ENCODE measurements at regions not wholly inside any gene's neighbourhood (a gene's known extent, or its start where the extent isn't known, plus 50 kb on each side); places are given as distances from the start of the nearest gene placed in this dataset.
"Not testable (repeated sequence)": the region's sequence is repeated elsewhere in the genome, so short reads cannot be mapped to it uniquely, and the experiment has no call there.

DNA sequence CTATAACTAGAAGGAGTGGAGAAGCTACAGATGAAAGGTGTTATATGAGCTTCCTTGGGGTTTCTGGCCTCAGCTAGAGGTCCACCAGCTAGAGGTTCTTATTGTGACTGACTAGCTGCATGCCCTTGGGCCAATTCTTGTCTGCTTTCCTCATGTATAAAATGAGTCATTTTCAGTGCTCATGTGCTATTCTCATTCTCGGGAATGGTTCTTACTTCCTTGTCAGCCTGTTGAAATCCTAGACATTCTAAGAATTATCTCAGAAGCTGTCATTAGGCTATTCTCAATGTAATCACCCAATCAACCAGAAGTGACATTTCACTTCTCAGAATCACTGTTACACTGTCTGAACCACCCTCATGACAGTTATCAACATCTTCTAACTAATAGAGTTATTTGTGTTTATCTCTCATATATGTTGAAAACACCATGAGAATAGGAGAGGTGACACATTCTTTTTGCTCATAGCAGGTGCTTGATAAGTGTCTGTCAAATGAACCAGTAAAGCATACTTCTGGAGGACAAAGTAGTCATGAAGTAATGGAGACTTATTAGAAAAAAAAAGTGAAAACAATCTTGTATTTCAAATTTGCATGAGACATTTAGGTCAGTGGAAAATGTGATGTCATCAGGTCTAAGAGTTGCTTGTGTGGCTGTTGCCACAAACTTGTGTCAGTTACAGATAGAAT, 122.8 kb upstream of the IVNS1ABP start:
- DNase-seq (ENCODE audit: low spot score) = no peak

DNA sequence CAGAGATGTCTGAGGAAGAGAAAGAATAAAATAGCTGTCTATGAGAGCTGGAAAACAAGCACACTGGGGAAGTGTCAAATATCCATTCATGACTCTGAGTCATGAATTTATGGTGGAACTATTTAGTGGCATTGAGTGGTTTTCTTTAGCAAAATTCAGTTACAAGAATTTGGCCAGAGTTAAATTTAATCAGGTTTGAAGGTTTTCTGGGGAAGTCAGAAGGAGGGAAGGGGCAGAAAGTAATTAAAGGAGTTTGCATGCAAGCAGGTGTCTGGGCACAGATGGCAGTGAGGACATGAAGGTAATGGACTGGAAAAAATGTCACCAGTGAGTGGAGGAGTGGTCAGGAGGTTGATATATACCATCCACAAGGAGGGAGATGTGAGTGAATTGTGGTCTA, 121.9 kb upstream of the IVNS1ABP start:
- DNase-seq (ENCODE audit: low spot score) = no peak

DNA sequence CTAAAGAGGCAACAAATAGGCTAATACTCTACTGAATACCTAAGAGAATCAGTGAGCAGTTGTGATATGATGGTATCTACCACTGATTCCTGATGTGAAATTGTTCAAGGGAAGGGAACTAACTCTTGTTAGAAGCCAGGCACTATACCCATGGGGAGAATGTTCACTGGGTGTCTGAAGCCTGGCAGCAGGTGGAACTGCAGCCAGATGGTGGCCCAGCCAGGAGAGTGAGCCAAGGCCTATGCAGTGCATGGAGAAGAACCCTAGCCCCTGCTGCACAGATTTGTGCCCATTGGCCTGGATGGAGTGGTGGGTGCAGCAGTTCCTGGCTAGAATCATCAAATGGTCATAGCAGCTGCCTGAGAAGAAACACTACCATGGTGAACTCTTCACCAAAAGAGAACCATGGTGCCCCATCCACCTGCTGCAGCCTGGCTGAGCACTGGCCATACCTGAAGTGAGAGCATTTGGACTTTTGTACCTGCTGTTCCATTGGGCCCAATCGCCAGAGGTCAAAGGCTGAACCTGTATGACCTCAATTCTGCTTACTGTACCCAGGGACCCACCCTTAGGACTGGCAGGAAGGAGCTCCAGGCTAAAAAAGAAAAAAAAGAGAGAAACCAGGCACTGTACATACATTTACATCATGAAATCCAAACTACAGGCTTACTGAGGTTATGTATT, 118.8 kb upstream of the IVNS1ABP start:
- no peak for DNase-seq (ENCODE audit: low spot score)

DNA sequence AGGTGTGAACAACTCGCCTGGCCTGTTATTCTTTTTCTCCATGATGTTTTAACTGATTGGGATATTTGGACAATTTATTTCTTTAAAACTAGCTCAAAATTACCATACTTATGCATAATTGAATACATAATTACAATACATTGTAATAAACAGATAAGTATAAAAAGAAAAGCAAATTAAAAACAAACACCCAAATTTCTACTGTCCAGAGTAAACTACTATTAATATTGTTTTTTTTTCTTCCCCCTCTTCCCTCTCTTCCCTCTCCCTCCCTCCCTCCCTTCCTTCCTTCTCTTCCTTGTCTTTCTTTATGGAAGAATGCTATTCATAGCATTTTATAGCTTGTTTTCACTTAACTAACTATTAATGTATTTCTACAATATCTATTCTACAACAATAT, 117.7 kb upstream of the IVNS1ABP start:
- DNase-seq (ENCODE audit: low spot score) = no peak

DNA sequence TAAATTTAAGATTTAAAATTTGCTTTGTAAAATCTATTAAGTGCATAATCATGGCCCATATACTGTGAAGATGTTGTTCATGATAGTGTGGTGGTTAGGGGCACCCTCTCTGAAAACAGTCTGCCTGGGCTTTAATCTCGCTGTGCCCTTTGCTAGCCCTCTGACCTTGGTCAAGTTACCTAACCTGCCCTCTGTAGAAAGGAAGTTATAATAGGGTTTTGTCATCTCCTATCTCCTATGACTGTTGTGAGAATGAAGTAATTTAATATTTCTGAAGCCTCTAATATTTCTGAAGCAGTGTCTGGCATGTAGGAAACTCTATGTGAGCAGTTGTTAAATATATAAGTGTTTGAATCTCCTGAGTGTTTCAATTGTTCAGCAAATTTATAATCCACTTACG, 116.6 kb upstream of the IVNS1ABP start:
- no peak for DNase-seq (ENCODE audit: low spot score)

DNA sequence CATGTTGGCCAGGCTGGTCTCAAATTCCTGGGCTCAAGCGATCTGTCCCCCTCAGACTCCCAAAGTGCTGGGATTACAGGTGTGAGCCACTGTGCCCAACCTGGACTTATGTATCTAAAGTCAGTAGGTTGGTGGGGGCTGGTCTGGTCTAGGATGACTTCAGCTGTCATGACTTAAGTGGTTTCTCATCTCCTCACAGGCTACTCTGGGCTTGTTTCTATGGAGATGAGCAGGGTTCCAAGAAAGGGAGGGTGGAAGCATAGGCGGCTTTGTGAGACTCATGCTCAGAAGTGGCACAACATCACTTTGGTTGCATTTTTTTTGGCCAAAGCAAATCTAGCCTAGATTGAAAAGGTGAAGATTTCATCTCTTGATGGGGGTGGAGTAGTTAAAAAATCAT, 115.9 kb upstream of the IVNS1ABP start:
- DNase-seq (ENCODE audit: low spot score) = no peak

DNA sequence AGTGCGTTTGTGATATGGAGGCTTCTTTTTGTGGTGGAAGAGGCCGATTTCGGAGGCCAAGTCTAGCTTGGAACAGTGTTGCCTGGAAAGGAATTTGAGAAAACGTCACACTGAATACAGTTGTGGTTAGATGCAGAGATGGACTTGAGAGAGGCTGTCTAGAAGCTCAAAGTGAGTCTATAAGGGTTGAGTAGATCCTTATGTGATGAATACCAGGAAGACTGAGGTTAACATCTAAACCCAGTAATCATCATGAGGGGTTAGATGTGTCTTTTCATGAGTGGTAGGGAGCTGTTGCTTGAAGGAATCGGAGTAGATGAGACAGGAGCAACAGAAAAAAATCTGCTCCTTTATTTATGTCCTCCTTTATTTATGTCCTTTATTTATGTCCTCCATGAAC, 114.6 kb upstream of the IVNS1ABP start:
- no peak for DNase-seq (ENCODE audit: low spot score)

DNA sequence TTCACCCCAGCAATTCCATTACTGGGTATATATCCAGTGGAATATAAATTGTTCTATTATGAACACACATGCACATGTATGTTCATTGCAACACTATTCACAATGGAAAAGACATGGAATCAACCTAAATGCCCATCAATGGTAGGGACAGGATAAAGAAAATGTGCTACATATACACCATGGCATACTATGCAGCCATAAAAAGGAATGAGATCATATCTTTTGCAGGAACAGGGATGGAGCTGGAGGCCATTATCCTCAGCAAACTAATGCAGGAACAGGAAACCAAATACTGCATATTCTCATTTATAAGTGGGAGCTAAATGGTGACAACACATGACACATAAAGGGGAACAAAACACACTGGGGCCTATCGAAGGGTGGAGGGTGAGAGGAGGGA, 112.6 kb upstream of the IVNS1ABP start:
- DNase-seq (ENCODE audit: low spot score) = not testable (repeated sequence)

DNA sequence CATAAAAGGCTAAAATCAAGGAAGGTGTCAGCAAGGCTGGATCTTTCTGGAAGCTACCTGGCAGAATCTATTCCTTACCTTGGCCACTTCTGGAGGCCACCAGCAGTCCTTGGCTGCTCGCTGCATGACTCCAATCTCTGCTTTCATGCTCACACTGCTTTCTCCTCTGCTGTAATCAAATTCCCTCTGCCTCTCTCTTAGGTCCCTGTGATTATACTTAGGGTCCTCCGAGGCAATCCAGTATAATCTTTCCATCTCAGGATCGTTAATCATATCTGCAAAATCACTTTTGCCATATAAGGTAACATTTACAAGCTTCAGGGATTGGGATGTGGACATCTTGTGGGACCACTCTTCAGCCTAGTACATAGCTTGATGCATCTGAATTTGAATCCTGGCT, 110.7 kb upstream of the IVNS1ABP start:
- peak; percentile 56 for DNase-seq (ENCODE audit: low spot score)

DNA sequence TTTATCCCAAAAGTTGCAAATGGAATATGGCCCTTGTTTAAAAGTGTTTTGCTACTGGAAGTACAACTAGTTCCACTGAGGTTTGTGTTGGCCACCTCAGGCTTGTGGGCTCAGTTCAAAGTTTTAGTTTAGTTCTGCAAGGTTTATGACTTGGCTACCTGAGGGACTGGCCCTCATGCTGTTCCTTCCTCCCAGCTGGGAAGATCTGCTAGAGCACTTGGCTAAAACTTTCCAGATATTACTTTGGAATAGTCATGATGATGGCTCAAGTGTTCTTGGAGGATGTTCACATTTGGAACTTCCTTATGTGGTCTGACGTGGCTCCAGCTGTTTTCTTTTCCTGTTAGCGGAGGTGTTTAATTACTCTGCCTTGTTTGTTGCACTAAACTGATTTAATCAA, 110.2 kb upstream of the IVNS1ABP start:
- no peak for DNase-seq (ENCODE audit: low spot score)

DNA sequence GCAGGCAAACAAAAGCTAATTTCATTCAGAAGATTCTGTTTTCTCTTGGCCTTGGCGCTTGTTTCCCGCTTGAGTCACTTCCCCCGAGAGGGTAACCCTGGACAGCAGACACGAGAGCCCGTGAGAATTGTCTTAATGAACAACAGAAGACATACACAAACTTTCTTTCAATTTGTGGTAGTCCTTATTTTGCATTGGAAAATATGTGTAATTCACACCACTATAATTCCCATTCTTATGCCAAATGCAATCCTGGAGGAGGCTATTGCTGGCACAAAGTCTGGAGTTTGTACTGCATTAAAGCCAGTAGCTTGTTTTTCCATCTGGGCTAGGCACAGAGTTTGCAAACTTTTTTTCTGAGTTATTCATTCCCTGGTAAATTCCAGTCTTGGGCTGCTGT, 109.8 kb upstream of the IVNS1ABP start:
- no peak for DNase-seq (ENCODE audit: low spot score)

DNA sequence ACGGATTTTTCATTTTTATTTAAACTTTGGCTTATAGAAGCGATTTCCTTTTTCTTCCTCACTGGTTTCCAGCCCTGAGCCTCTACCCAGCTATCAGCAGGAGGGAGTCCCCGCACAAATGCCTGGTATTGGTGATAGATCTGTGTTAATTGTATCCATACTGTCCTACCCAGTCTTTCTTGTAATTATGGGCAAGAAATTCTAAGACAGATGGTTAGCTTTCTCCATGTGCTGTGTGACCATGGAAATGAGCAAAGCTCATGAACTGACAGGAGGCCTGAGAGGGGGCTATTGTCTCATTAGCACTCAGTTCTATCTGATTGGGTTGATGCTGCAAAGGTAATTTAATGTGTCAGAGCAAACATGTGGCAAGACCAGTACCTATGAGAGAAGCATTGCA, 108.1 kb upstream of the IVNS1ABP start:
- DNase-seq (ENCODE audit: low spot score) = no peak

DNA sequence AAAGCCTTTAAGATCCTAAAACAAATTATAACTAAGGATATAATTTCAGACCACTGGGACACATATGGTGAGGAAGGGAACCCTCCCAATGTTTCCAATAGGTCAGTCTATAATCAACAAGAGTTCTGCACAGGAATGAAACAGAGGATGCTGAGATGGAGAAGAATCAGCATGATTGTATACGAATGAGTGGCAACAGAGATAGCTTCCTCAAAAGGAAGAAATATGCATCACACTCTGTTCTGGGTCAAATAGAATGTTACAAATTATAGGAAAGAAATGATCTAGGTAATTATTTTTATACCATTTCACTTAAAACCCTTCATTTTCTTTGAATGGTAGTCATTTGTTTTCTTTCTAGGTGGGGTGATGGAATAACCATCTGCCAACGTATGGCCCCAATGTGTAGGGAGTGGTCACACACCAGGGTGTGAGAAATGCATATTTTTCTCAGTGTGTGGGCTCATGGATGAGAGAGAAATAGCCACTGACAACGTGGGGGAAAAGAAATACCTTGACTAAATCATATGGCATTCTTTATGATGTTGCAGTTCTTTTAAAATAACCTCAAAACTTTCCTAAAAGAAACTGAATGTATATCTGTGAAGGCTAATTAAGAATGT, 104.6 kb upstream of the IVNS1ABP start:
- no peak for DNase-seq (ENCODE audit: low spot score)

DNA sequence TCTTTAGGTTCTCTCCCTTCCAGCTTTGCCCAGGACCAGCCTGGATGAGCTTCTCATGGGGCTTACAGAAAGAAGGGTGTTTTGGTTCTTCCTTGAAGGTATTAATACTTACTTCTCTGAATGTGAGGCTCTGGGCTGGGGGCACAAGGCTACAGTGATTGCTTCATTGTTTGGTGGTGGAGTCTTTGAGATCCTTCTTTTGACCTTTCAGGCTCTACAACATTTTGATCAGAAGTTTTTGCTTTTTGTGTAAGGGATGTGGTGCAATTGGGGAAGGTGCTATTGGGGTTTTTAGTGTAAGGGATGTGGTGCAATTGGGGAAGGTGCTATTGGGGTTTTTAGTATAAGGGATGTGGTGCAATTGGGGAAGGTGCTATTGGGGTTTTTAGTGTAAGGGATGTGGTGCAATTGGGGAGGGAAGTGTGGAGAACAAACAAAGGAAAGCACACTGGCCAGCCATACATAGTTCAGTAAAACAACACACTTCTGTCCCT, 103.6 kb upstream of the IVNS1ABP start:
- no peak for DNase-seq (ENCODE audit: low spot score)

DNA sequence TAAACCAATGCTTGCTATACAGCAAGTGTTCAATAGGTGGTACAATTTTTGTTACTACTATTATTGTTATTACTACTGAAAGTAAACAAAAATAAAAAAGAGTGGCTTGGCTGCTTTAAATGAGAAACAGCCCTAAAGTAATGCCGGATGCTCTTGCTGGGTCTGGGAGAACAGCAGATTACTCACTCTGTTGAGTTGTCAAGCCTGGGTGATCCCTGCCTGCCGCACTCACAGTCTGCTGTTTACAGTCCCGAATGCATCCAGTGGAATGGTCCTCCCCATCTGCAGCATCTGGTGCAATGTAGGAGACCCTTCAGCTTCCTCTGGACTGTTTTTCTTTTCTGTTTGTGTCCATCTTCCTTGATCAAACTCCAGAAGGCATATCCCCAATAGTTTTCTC, 102.7 kb upstream of the IVNS1ABP start:
- no peak for DNase-seq (ENCODE audit: low spot score)

DNA sequence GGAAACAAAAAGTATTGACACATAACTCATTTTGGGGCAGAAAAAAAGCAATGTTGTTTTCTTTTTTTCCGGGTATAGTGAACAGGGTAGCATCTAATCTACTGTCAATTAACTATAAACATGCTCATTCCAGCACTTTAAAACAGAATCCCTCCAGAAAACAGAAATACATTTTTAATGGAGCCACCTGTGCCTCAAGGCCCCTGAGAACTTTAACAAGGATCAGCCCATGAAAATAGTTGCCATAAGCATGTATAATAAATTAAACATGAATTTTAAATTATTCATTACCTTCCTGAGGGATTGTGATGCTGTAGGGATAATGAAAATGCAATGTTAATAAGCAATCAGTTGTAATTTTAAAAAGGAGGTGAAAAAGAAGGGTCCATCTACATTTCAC, 101.4 kb upstream of the IVNS1ABP start:
- DNase-seq (ENCODE audit: low spot score) = no peak

DNA sequence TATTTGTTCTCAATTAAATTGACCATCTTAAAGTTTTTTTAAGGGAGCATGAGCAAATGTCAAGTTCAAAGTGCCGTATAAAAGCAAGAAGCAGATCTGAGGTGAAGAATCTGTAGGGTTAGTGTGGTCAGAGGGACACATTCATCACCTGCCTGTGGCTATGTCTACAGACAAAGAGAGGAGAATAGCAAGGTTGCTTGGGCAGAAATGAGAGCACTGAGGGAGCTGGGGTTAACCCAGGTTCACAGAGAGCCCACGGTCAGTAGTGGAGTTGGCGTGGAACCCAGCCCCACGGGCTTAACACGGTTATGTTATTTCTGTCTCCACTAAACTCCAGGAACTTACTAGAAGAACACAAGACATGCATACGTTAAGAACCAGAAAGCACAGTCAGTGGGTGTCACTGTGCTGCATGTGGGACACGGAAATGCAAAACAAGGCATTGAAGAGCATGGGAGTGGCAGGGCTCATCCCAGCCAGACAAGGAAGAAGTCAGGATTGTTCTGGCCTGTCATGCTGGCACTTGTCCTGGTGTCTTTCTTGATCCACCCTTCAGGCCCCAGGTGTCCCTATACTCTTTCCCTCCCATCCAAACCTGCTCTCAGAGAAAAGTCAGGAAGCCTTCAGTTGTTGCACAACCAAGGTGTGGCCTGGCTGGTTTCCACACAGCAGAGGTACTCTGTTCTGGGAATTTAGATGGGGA, 95.5 kb upstream of the IVNS1ABP start:
- DNase-seq (ENCODE audit: low spot score) = no peak

DNA sequence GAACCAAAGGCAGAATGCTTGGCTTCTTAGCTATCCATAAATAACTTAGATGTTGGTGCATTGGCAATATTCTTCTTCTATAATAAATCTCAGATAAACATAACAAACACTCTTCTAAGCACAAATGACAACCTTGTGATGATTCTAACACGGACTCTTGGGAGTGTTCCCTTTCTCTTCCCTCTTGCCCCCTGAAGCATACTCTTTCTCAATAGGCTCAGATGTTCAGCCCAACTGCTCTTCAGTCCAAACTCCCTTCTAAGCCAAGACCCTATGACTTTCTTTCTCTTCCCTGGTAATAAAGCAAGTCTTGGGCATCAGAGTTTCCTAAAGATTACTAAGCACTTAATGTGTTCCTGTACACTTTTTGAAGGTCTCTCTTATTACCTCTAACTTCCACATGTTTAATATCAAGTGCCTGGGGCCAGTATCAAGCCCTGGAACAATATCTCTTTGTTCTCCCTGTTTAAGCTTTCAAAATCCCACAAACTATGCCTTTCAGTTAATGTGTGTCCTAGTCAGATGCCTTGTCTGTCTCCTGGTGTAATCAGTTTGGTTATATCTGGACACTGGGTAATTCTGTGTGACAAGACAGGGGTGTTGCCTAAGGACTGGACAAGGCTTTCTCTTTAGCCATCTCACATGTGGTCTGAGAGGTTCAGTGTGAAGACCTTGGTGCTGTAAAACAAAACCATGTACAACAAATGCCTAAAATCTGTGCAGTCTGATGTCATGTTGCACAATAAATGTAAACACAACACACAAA, 92.9 kb upstream of the IVNS1ABP start:
- no peak for DNase-seq (ENCODE audit: low spot score)

DNA sequence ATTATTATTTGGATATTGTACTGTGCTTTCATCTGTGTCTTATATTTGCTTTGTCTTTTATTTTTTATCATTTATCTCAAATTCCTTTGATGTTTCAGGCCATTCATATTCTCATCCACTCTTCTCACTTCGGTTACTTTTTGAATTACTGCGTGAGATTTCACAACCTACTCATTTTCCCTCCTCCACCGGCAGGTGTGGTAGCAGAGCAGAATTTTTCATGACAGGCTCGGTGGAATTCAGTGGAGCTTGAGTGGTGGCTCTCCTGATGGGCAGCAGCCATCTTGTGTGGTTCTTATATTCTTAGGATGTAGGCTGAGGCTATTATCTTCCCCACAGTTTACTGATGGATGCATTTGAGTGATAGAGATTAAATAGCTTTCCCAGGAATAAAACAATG, 92.3 kb upstream of the IVNS1ABP start:
- DNase-seq (ENCODE audit: low spot score) = no peak

DNA sequence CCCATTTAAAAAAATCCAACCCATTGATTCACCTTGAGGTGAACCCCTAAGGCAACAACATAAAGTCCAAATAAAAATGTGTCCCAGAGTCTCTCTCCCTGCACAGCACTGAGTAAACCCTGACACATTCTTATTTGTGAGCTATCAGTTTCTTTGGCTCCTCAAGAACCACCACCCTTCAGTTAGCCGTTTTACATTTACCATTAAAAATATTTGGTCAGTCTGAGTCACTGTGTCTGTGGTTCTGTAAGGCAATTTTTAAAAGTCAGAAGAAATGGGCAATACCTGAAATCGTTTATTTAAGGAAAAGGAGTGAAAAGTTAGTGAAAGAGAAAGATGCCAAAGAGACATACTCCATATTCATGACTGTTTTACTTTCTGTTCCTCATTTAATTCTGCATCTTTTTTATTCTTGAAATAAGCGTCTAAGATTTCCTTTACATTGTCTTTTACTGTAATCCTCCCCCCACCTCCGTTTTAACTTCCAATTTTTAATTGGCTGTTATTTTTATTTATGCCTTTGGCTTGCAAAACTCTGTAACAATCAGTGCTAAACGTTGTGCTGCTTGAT, 91.7 kb upstream of the IVNS1ABP start:
- no peak for DNase-seq (ENCODE audit: low spot score)

DNA sequence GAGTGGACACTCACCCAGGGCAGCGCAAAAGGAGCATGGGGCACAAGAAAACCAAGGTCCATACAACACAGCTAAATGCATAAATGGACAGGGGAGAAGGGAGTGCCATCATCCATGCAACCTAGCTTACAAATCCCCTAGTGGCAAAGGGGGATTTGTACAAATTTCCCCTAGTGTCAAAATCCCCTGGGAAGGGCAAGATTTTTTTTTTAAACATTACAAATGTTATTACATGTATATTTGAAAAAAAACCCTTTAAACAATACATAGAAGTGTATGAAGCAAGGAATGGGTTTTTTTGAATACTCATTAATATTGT, 89.6 kb upstream of the IVNS1ABP start:
- DNase-seq (ENCODE audit: low spot score) = no peak
